Activated CD4-positive, alpha-beta T cell treated with anti-CD3 and anti-CD28 coated beads, Interleukin-2, amount 10 ng/mL, durations not matched to agents 7 days and 5 days (primary cell): ENCODE measurements at regions not wholly inside any gene's neighbourhood (a gene's known extent, or its start where the extent isn't known, plus 50 kb on each side); places are given as distances from the start of the nearest gene placed in this dataset.
"Not testable (repeated sequence)": the region's sequence is repeated elsewhere in the genome, so short reads cannot be mapped to it uniquely, and the experiment has no call there.

Experiments
- CTCF ChIA-PET: fragments of 350-600 bp; sonication (Branson Sonifier 250); formaldehyde crosslinking; loops from one replicate; lab custom pipeline; 2021; ENCODE audit warnings: antibody characterized with exemption; lab: Charles Lee
- POLR2A ChIA-PET: fragments of 350-600 bp; sonication (Branson Sonifier 250); formaldehyde crosslinking; loops from one replicate; lab custom pipeline; 2021; ENCODE audit warnings: antibody characterized with exemption; lab: Charles Lee
- DNase-seq: peaks from one replicate; pipeline ENCODE4 v3.0.0-alpha.2; 2020
- H3K27ac Mint-ChIP-seq: one replicate; pipeline ENCODE4 v1.8.0; 2021; ENCODE audit warnings: mild to moderate bottlenecking, moderate library complexity, mixed read lengths
- H3K27me3 Mint-ChIP-seq: one replicate; pipeline ENCODE4 v1.8.0; 2021; ENCODE audit warnings: mixed read lengths
- H3K36me3 Mint-ChIP-seq: one replicate; pipeline ENCODE4 v1.8.0; 2021; ENCODE audit warnings: low read depth, mixed read lengths
- H3K4me1 Mint-ChIP-seq: one replicate; pipeline ENCODE4 v1.8.0; 2021; ENCODE audit warnings: mixed read lengths
- H3K4me3 Mint-ChIP-seq: one replicate; pipeline ENCODE4 v1.8.0; 2021; ENCODE audit warnings: mild to moderate bottlenecking, moderate library complexity, mixed read lengths
- H3K9me3 Mint-ChIP-seq: one replicate; pipeline ENCODE4 v1.8.0; 2021; ENCODE audit warnings: mixed read lengths

GRCh38 chr6:100322886-100323285 lies 141.8 kb downstream of the SIM1 start:
- Mint-ChIP-seq H3K4me1 (no peaks in the 10 kb centered on the region), H3K36me3 (no peaks in the 10 kb centered on the region), H3K27me3 (no peaks in the 10 kb centered on the region), H3K27ac (no peak overlapping the region), H3K4me3 (no peak overlapping the region), H3K9me3 (no peaks in the 10 kb centered on the region)
- POLR2A ChIA-PET = no interaction called here
- CTCF ChIA-PET = no interaction called here
- DNase-seq = no peak

DNA sequence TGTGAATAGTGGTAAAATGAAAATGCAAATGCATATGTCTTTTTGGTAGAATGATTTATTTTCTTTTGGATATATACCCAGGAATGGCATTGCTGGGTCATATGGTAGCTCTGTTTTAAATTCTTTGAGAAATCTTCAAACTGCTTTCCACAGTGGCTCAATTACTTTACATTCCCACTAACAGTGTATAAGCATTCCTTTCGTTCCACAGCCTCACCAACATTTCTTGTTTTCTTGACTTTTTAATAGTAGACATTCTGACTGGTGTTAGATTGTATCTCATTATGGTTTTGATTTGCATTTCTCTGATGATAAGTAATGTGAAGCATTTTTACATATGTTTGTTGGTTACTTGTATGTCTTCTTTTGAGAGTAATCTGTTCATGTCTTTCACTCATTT lies 144.0 kb downstream of the SIM1 start:
- no peaks in the 10 kb centered on the region for H3K36me3 Mint-ChIP-seq
- H3K27me3 Mint-ChIP-seq = peaks cover 2% of the 10 kb centered on the region
- no peak for DNase-seq
- H3K4me1 Mint-ChIP-seq = no peaks in the 10 kb centered on the region
- no peak overlapping the region for H3K27ac Mint-ChIP-seq
- H3K9me3 Mint-ChIP-seq = no peaks in the 10 kb centered on the region
- no peak overlapping the region for H3K4me3 Mint-ChIP-seq
- ChIA-PET CTCF (no interaction called here), POLR2A (no interaction called here)

GRCh38 chr6:100317031-100317430 lies 147.7 kb downstream of the SIM1 start:
- DNase-seq = no peak
- no peak overlapping the region for H3K4me3 Mint-ChIP-seq
- H3K27ac Mint-ChIP-seq = no peak overlapping the region
- no peaks in the 10 kb centered on the region for H3K36me3 Mint-ChIP-seq
- POLR2A ChIA-PET = interaction anchor here (0.6 kb wide), 1 partner anchor 236 kb away, joined by 6 read pairs; no protein-coding TSS in a partner anchor
- no peaks in the 10 kb centered on the region for H3K4me1 Mint-ChIP-seq
- CTCF ChIA-PET = no interaction called here
- peaks cover 2% of the 10 kb centered on the region for H3K27me3 Mint-ChIP-seq
- H3K9me3 Mint-ChIP-seq = no peaks in the 10 kb centered on the region

GRCh38 chr6:100314186-100314585 lies 150.5 kb downstream of the SIM1 start:
- Mint-ChIP-seq H3K36me3 (no peaks in the 10 kb centered on the region), H3K27ac (no peak overlapping the region), H3K9me3 (no peaks in the 10 kb centered on the region), H3K27me3 (peaks cover 2% of the 10 kb centered on the region), H3K4me1 (no peaks in the 10 kb centered on the region), H3K4me3 (no peak overlapping the region)
- DNase-seq = no peak
- POLR2A ChIA-PET = no interaction called here
- CTCF ChIA-PET = no interaction called here

- no peak overlapping the region for H3K27ac Mint-ChIP-seq
- peaks cover 2% of the 10 kb centered on the region for H3K27me3 Mint-ChIP-seq
- ChIA-PET POLR2A (no interaction called here), CTCF (no interaction called here)
- H3K4me1 Mint-ChIP-seq = no peaks in the 10 kb centered on the region
- H3K9me3 Mint-ChIP-seq = no peaks in the 10 kb centered on the region
- DNase-seq = no peak
- no peaks in the 10 kb centered on the region for H3K36me3 Mint-ChIP-seq
- no peak overlapping the region for H3K4me3 Mint-ChIP-seq
Observed at GRCh38 chr6:100311707-100312251, 152.9 kb downstream of the SIM1 start.

GRCh38 chr6:100309174-100309573 lies 155.5 kb downstream of the SIM1 start:
- ChIA-PET POLR2A (no interaction called here), CTCF (no interaction called here)
- H3K27me3 Mint-ChIP-seq = peaks cover 2% of the 10 kb centered on the region
- no peaks in the 10 kb centered on the region for H3K36me3 Mint-ChIP-seq
- no peaks in the 10 kb centered on the region for H3K4me1 Mint-ChIP-seq
- no peak overlapping the region for H3K4me3 Mint-ChIP-seq
- H3K27ac Mint-ChIP-seq = no peak overlapping the region
- DNase-seq = no peak
- H3K9me3 Mint-ChIP-seq = no peaks in the 10 kb centered on the region

- no peak overlapping the region for H3K27ac Mint-ChIP-seq
- no peak for DNase-seq
- CTCF ChIA-PET = no interaction called here
- no peaks in the 10 kb centered on the region for H3K4me1 Mint-ChIP-seq
- no peaks in the 10 kb centered on the region for H3K9me3 Mint-ChIP-seq
- H3K27me3 Mint-ChIP-seq = peaks cover 4% of the 10 kb centered on the region
- POLR2A ChIA-PET = no interaction called here
- no peak overlapping the region for H3K4me3 Mint-ChIP-seq
- H3K36me3 Mint-ChIP-seq = no peaks in the 10 kb centered on the region
Observed at GRCh38 chr6:100307561-100307960, 157.2 kb downstream of the SIM1 start.

- no peaks in the 10 kb centered on the region for H3K4me1 Mint-ChIP-seq
- no peak overlapping the region for H3K27ac Mint-ChIP-seq
- ChIA-PET POLR2A (no interaction called here), CTCF (no interaction called here)
- no peaks in the 10 kb centered on the region for H3K9me3 Mint-ChIP-seq
- no peaks in the 10 kb centered on the region for H3K36me3 Mint-ChIP-seq
- no peak overlapping the region for H3K4me3 Mint-ChIP-seq
- H3K27me3 Mint-ChIP-seq = peaks cover 4% of the 10 kb centered on the region
- DNase-seq = no peak
Observed at GRCh38 chr6:100305209-100305869, 159.4 kb downstream of the SIM1 start.

- Mint-ChIP-seq H3K4me1 (no peaks in the 10 kb centered on the region), H3K27me3 (peaks cover 4% of the 10 kb centered on the region), H3K4me3 (no peak overlapping the region), H3K27ac (no peak overlapping the region), H3K36me3 (no peaks in the 10 kb centered on the region), H3K9me3 (no peaks in the 10 kb centered on the region)
- ChIA-PET POLR2A (no interaction called here), CTCF (no interaction called here)
- no peak for DNase-seq
Observed at GRCh38 chr6:100304575-100304974, 160.1 kb downstream of the SIM1 start.

GRCh38 chr6:100301731-100302130 lies 163.0 kb downstream of the SIM1 start:
- Mint-ChIP-seq H3K4me1 (no peaks in the 10 kb centered on the region), H3K36me3 (no peaks in the 10 kb centered on the region)

GRCh38 chr6:100300221-100300736 lies 164.4 kb downstream of the SIM1 start:
- H3K9me3 Mint-ChIP-seq = no peaks in the 10 kb centered on the region
- H3K4me3 Mint-ChIP-seq = no peak overlapping the region
- ChIA-PET CTCF (no interaction called here), POLR2A (no interaction called here)
- H3K27me3 Mint-ChIP-seq = peaks cover 3% of the 10 kb centered on the region
- H3K4me1 Mint-ChIP-seq = no peaks in the 10 kb centered on the region
- no peak for DNase-seq
- no peaks in the 10 kb centered on the region for H3K36me3 Mint-ChIP-seq
- no peak overlapping the region for H3K27ac Mint-ChIP-seq

More at GRCh38 chr6:100301731-100302130, 163.0 kb downstream of the SIM1 start:
- H3K9me3 Mint-ChIP-seq = no peaks in the 10 kb centered on the region
- POLR2A ChIA-PET = no interaction called here
- CTCF ChIA-PET = no interaction called here
- peaks cover 3% of the 10 kb centered on the region for H3K27me3 Mint-ChIP-seq
- DNase-seq = no peak
- no peak overlapping the region for H3K4me3 Mint-ChIP-seq
- no peak overlapping the region for H3K27ac Mint-ChIP-seq

DNA sequence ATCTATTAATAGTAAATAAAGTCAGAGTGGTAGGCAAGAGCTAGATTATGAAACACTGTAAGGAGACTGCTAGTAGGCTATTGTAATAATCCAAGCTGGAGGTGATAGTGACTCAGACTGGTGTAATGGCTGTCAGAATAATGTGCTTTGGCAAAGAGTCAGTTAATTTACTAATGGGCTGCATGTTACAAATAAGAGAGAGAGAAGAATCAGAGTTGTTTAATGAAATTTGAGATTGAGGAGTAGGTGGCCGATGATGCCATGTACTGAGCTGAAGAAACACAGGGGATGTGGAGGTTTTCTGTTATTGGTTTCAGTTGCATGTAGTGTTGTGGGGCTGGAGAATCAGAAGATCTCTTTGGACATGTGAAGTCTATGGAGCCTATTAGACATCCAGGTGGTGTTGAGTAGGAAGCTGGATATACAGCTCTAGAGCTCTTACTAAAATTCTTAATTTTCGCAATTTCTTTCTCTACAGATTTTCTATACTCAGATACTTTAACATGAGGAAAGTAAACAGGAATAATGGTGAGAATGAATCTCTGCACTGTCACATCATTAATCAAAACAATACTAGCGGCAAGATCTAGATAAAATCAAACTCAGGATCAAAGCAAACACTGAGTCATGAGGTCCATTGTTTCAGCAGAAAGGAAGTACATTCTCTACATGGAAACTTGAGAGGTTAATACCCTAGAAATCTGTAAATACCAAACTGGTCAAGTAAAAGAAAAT lies 167.7 kb downstream of the SIM1 start:
- H3K4me3 Mint-ChIP-seq = no peak overlapping the region
- DNase-seq = no peak
- no peak overlapping the region for H3K27ac Mint-ChIP-seq
- H3K36me3 Mint-ChIP-seq = no peaks in the 10 kb centered on the region
- CTCF ChIA-PET = no interaction called here
- H3K4me1 Mint-ChIP-seq = no peaks in the 10 kb centered on the region
- POLR2A ChIA-PET = no interaction called here
- H3K27me3 Mint-ChIP-seq = peaks cover 2% of the 10 kb centered on the region
- no peaks in the 10 kb centered on the region for H3K9me3 Mint-ChIP-seq

GRCh38 chr6:100295172-100295571 lies 169.5 kb downstream of the SIM1 start:
- H3K9me3 Mint-ChIP-seq, H3K27me3 Mint-ChIP-seq, H3K27ac Mint-ChIP-seq, H3K4me3 Mint-ChIP-seq, H3K36me3 Mint-ChIP-seq, CTCF ChIA-PET, DNase-seq, POLR2A ChIA-PET, H3K4me1 Mint-ChIP-seq: not testable (repeated sequence)
